Stomach smooth muscle (tissue), 2 donors: ENCODE measurements at regions not wholly inside any gene's neighbourhood (a gene's known extent, or its start where the extent isn't known, plus 50 kb on each side); places are given as distances from the start of the nearest gene placed in this dataset.

Source experiments
- H3K27ac ChIP-seq: one replicate; pipeline ENCODE4 v1.7.0; 2013; ENCODE audit warnings: mild to moderate bottlenecking, low read length, inconsistent platforms
- H3K27me3 ChIP-seq, 2 donors: one replicate each; pipeline ENCODE4 v1.7.0; 2013; ENCODE audit warnings: low read length in 2 of 2; ENCODE audit not compliant: insufficient read depth in 2 of 2, control insufficient read depth in 1 of 2
- H3K36me3 ChIP-seq, 2 donors: one replicate each; pipeline ENCODE4 v1.7.0; 2013; ENCODE audit warnings: low read length in 2 of 2; ENCODE audit not compliant: control insufficient read depth in 2 of 2, insufficient read depth in 2 of 2
- H3K4me1 ChIP-seq: one replicate; pipeline ENCODE4 v1.7.0; 2013; ENCODE audit warnings: low read length; ENCODE audit not compliant: control insufficient read depth, insufficient read depth
- H3K4me3 ChIP-seq, 2 donors: one replicate each; pipeline ENCODE4 v1.7.0; 2013; ENCODE audit warnings: low read length in 2 of 2
- H3K9ac ChIP-seq, 2 donors: one replicate each; pipeline ENCODE4 v1.7.0; 2013; ENCODE audit warnings: low read length in 2 of 2, mild to moderate bottlenecking in 1 of 2
- H3K9me3 ChIP-seq, 2 donors: one replicate each; pipeline ENCODE4 v1.7.0; 2013; ENCODE audit warnings: low read length in 2 of 2; ENCODE audit not compliant: control insufficient read depth in 2 of 2
- donor health status: healthy.
- donor health status: Pancreatic carcinoma.

DNA sequence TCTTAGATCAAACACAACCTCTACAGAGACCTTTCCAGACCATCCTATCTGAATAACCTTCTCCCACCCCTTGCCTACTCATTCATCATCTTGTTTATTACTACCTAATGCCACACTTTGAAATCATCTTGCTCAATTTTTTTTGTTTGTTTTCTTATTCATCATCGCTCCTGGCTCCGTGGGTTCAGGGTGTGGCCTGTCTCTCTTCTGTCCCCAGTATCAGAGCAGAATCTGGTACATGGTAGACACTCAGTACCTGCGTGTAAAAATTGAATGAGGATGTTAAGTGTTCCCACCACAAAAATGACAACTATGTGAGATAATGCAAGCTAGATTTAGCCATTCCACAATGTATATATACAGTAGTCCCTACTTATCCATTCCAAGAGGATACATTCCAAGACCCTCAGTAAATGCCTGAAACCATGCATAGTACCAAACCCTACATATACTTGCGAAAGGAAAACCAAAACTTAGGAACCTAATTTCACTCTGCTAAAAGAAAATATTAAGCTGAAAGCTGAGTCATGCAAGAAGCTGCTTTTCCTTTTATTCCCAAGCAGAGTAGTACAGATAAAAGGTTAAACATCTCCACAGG, 72.1 kb upstream of the SEC61G start:
- Histone ChIP-seq H3K4me1 (no peaks in the 10 kb centered on the region), H3K27ac (no peak overlapping the region), H3K9me3 (no peaks in the 10 kb centered on the region), H3K27me3 (no peaks in the 10 kb centered on the region), H3K9ac (no peak overlapping the region), H3K4me3 (no peak overlapping the region), H3K36me3 (no peaks in the 10 kb centered on the region)

DNA sequence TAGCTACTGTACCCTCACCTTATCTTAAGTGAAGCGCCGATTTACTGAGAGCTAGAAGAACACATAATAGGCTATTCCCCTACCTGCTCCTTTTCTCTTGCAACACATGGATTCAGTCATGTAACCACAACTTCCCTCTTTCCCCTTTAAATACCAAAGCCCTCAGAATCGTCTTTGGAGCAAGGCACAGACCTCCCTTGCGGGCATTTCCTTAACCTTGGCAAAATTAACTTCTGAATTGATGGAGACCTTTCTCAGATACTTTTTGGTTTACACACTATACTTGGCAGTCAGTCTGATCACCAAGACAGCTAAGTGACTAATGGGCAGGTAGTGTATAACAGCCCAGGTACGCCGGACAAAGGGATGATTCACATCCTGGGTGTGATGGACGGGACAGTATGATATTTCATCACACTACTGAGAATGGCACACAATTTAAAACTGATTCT, 72.7 kb upstream of the SEC61G start:
- Histone ChIP-seq H3K27me3 (no peaks in the 10 kb centered on the region), H3K9me3 (no peaks in the 10 kb centered on the region), H3K9ac (no peak overlapping the region), H3K36me3 (no peaks in the 10 kb centered on the region), H3K27ac (no peak overlapping the region), H3K4me1 (peaks cover 3% of the 10 kb centered on the region), H3K4me3 (no peak overlapping the region)

DNA sequence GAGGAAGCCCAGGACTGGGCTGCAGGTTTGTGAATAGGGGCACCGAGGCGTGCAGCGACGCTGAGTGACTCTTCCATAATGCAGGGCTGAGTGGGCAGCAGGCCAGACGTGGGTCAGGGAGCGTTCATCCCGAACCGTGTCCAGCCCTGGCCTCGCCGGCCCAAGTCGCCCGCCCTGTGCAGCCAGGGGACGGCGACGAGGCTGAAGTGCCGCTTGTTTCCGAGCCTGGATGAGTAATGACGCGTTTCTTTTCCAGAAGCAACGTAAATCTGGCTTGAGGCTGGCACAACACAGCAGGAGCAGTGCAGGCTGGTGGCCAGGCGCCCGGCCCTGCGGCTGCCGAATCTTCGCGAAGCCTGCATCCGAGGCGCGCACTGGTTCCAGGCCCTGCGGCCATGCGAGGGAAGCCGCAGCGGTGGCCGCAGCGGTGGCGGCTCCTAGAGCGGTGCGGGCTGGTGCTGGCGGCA, 74.0 kb upstream of the SEC61G start:
- no peaks in the 10 kb centered on the region for H3K27me3 ChIP-seq
- no peak overlapping the region for H3K4me3 ChIP-seq
- H3K36me3 ChIP-seq: no peaks in the 10 kb centered on the region

DNA sequence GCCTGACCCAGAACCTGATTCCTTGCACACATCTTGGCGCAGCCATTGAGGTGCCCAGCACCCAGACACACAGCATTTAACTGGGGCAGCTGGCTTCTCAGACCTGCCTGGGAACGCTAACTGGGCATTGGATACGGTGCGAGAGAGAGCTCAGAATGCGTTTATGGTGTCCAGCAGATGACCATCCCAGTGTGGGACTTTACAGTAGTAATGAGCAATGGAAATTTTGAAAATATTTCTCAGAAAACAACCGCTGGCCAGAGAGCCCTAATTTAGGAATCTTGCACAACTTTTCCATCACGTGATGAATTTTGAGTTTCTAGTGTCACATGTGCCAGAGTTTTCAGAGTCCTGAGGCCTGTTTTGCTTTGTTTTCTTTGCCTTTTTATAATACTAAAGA, 78.2 kb upstream of the SEC61G start:
- H3K27ac ChIP-seq: no peak overlapping the region

More for the DNA sequence above, 74.0 kb upstream of the SEC61G start:
- no peaks in the 10 kb centered on the region for H3K9me3 ChIP-seq
- peaks cover 15% of the 10 kb centered on the region for H3K4me1 ChIP-seq
- no peak overlapping the region for H3K27ac ChIP-seq
- H3K9ac ChIP-seq: no peak overlapping the region

DNA sequence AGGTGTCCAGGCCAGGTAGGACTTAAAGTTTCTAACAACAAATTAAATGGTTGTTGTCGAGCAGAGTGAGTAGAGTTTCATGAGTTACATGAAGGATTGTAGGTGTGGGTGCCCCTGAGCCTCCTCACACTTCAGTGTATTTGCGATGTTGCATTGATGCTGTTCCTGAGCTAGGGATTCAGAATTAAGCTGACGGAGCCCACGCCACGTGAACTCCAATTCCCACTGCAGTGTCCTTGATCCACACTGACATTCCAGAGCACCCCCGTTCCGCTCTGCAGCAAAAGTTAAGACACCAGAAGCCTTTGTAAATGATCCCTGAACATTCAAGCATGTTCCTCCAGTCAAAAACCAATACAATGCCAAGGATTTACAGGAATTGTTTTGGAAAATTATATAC, 78.8 kb upstream of the SEC61G start:
- peaks cover 20% of the 10 kb centered on the region for H3K4me1 ChIP-seq
- H3K27me3 ChIP-seq: no peaks in the 10 kb centered on the region
- no peak overlapping the region for H3K27ac ChIP-seq

More for the DNA sequence above, 78.2 kb upstream of the SEC61G start:
- Histone ChIP-seq H3K36me3 (no peaks in the 10 kb centered on the region), H3K9ac (no peak overlapping the region), H3K9me3 (no peaks in the 10 kb centered on the region), H3K4me3 (no peak overlapping the region), H3K27me3 (no peaks in the 10 kb centered on the region), H3K4me1 (peaks cover 20% of the 10 kb centered on the region)

DNA sequence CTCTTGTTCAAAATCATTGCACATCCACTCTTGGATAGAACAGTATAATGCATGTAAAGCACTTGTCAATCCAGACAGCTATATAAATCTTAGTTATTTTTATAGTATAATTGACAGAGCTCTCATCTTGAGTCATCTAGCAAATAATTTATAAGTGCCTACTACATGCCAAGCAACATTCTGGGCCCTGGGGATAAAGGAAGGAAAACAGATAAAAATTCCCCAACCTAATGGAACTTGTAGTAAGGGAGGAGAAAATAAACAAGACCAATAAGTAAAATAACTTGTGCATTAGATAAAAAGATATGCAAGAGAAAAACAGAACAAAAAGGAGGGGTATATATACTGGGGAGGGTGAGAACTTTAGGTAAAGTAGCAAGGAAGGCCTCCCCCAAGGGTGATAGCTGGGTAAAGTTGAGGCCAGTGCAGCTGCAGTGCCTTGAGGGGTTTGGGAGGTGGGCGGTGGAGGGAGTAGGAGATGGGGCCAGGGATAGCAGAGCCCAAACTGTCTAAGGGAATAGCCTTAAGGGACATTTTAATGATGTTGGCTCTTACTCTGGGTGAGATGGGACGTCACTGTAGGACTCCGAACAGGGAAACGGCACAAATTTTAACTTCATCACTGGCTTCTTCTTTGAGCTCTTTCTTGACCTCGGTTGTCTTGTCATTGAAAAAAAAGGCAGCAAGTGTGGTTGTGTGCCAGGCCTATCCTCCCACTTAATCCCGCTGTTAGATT, 79.3 kb upstream of the SEC61G start:
- Histone ChIP-seq H3K27ac (no peak overlapping the region), H3K4me3 (no peak overlapping the region), H3K4me1 (peaks cover 20% of the 10 kb centered on the region), H3K9ac (no peak overlapping the region), H3K9me3 (no peaks in the 10 kb centered on the region), H3K36me3 (no peaks in the 10 kb centered on the region), H3K27me3 (no peaks in the 10 kb centered on the region)

More for the DNA sequence above, 78.8 kb upstream of the SEC61G start:
- no peaks in the 10 kb centered on the region for H3K36me3 ChIP-seq
- H3K9ac ChIP-seq: no peak overlapping the region
- no peak overlapping the region for H3K4me3 ChIP-seq
- H3K9me3 ChIP-seq: no peaks in the 10 kb centered on the region

DNA sequence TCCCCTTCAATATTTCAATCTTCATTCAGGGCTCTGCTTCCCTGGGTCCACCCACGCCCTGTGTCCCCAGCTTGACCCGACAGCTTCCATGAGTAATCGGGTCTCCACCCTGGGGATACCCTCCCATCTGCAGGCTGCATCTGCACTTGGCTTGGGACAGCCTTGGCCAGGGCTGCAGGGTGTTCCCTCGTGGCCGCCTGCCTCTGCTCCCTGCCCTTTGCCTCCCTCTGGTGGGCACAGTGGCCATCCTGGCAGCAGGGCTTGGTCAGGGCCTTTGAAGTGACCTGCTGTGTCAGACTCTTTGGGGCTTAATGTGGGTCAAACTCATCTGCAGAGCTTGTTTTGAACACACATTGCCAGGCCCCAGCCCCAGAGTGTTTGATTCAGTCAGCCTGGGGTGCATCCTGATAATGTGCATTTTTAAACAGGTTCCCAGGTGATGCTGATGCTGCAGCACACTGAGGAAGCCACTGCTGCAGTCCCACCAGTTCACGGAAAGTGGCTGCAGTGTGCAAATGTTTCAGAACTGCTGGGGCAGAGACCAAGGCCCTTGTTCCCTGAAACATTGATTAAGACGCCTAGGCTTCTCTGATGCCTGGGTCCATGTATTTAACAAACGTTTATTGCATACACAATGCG, 80.7 kb upstream of the SEC61G start:
- H3K4me3 ChIP-seq: no peak overlapping the region
- no peaks in the 10 kb centered on the region for H3K27me3 ChIP-seq
- no peak overlapping the region for H3K9ac ChIP-seq
- peaks cover 20% of the 10 kb centered on the region for H3K4me1 ChIP-seq
- H3K27ac ChIP-seq: no peak overlapping the region
- no peaks in the 10 kb centered on the region for H3K9me3 ChIP-seq
- H3K36me3 ChIP-seq: no peaks in the 10 kb centered on the region

DNA sequence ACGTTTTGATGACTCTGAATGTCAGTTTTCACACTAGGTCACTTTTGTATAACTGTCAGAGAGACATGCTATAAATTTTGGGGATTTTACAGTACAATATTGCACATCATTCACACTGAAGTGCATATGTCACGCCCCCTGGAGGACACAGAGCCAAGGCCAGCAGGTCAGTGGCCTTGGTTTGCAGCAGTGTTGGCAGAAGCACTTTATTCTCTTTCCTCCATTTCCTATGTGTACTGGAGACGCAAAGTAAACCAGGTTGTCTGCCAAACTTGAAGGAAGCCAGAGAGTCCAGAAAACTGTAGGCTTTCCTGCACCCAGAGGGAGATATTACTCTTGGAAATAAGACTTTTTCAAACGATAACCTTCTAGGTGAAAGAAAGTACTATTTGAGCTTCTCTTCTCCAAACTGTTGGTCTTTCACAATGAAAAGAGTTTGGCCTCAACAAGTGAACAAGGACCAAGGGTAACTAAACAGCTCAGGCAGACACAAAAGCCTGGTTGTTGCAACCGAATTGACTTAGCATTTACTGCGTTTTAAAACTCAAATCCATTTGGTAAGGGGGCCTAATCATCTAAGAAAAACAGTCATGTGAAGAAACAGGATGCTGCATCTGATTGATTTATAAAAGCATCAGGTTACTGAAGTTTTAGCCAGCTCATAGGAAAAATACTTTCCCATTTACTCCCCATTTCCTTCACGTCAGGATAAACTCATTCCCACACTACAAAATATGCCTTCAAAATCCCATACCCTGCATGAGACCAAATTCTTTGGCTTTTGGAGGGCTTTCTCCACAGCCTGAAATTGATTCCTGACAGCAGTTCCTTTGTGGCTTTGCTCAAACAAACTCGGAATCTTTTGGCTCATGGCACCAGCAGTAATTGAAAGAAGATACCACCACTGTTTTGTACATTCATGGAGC, 83.0 kb upstream of the SEC61G start:
- Histone ChIP-seq H3K4me3 (no peak overlapping the region), H3K27ac (no peak overlapping the region), H3K9me3 (no peaks in the 10 kb centered on the region), H3K36me3 (no peaks in the 10 kb centered on the region), H3K9ac (no peak overlapping the region), H3K4me1 (peaks cover 13% of the 10 kb centered on the region), H3K27me3 (no peaks in the 10 kb centered on the region)

DNA sequence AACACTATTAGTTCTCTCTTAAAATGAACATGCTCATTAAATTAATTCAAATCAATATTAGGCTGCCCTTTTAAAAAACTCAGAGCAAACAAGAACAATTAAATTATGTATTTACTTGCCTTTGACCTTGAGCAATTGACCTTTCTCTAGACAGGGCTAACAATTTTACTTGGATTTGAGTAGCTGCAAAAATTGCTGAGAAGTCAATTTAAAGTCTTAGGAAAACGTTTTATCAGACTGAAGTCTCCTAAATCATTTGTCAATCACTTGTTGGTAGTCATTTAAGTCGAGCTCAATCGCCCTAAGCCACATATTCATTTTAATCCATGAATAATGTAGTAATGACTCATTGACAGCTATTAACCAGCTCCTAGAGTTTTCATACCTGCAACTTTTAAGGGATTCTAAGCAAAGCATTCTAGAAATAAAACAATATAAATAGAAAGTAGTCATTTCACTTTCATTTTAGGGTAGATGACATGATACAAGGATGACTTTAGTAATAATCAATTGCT, 84.9 kb upstream of the SEC61G start:
- no peaks in the 10 kb centered on the region for H3K9me3 ChIP-seq
- no peak overlapping the region for H3K27ac ChIP-seq
- no peaks in the 10 kb centered on the region for H3K27me3 ChIP-seq
- H3K4me3 ChIP-seq: no peak overlapping the region
- H3K4me1 ChIP-seq: peaks cover 5% of the 10 kb centered on the region
- no peaks in the 10 kb centered on the region for H3K36me3 ChIP-seq
- no peak overlapping the region for H3K9ac ChIP-seq

DNA sequence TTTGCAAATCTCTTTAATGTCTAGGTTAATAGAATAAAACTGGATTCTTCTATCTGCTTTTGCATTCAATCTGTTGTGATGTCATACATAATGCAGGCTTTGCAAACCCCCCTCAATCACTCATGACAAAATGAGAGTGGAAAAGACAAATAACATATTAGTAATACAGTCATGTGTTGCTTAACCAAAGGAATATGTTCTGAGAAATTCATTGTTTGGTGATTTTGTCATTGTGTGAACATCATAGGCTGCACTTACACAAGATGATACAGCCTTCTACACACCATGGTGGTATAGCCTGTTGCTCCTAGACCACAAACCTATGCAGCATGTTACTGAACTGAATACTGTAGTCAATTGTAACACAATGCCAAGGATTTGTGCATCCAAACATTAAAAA, 87.3 kb upstream of the SEC61G start:
- no peaks in the 10 kb centered on the region for H3K9me3 ChIP-seq
- no peaks in the 10 kb centered on the region for H3K4me1 ChIP-seq
- H3K27me3 ChIP-seq: no peaks in the 10 kb centered on the region
- no peaks in the 10 kb centered on the region for H3K36me3 ChIP-seq
- H3K9ac ChIP-seq: no peak overlapping the region
- H3K27ac ChIP-seq: no peak overlapping the region
- no peak overlapping the region for H3K4me3 ChIP-seq
